ENCODE measurements at regions not wholly inside any gene's neighbourhood (a gene's known extent, or its start where the extent isn't known, plus 50 kb on each side); places are given as distances from the start of the nearest gene placed in this dataset.

DNA sequence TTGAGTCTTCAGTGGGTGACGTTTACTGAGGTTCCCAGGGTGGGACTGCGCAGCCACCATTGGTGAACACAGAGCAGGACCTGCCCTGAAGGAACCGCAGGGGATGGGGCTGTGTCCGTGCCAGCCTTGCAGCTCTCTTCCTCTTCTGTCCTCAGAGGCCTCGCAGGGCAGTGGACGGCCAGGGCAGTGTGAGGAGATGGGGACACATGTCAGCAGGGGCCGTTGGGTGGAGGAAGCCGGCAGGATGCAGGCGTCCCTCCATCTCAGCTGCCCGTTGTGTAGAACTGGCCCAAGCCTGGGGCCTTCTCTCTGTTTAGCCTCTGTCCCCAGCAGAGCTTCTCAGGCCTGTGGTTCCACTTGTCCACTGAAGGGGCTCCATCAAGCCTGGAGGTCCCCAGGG is 53.6 kb upstream of the SMOC2 start:
- H4K20me1 ChIP-seq (replicated peaks; ENCODE audit: insufficient read depth): no peaks in the 10 kb centered on the region
- H3K4me3 ChIP-seq: no peak overlapping the region
- no peaks in the 10 kb centered on the region for H3K27me3 ChIP-seq (ENCODE audit: insufficient read depth)
- no peaks in the 10 kb centered on the region for H3K79me2 ChIP-seq (replicated peaks; ENCODE audit: insufficient read depth)
- no peak overlapping the region for H3K4me3 Mint-ChIP-seq
- no peaks in the 10 kb centered on the region for H3K9me2 ChIP-seq (ENCODE audit: insufficient read depth)
- H3K27ac ChIP-seq (ENCODE audit: low read depth): no peak overlapping the region
- TF ChIP-seq REST (IDR thresholded peaks at IDR 0.05; ENCODE audit: unreplicated experiment) (no peak), CREB1 (CRISPR knock-in tag; IDR thresholded peaks at IDR 0.05; ENCODE audit: low read depth) (no peak), ZNF114 (CRISPR knock-in tag; IDR thresholded peaks at IDR 0.05) (no peak), JUNB (IDR thresholded peaks at IDR 0.05; ENCODE audit: unreplicated experiment) (no peak), NANOG (IDR thresholded peaks at IDR 0.05; ENCODE audit: borderline replicate concordance) (no peak), EZH2phosphoT487 (IDR thresholded peaks at IDR 0.05; ENCODE audit: unreplicated experiment) (no peak), POLR2AphosphoS5 (IDR thresholded peaks at IDR 0.05; ENCODE audit: low read depth) (no peak), STAT1 (IDR thresholded peaks at IDR 0.05; ENCODE audit: unreplicated experiment) (no peak), ZNF462 (CRISPR knock-in tag; IDR thresholded peaks at IDR 0.05) (no peak)
- TF ChIP-seq, protein P1, sequence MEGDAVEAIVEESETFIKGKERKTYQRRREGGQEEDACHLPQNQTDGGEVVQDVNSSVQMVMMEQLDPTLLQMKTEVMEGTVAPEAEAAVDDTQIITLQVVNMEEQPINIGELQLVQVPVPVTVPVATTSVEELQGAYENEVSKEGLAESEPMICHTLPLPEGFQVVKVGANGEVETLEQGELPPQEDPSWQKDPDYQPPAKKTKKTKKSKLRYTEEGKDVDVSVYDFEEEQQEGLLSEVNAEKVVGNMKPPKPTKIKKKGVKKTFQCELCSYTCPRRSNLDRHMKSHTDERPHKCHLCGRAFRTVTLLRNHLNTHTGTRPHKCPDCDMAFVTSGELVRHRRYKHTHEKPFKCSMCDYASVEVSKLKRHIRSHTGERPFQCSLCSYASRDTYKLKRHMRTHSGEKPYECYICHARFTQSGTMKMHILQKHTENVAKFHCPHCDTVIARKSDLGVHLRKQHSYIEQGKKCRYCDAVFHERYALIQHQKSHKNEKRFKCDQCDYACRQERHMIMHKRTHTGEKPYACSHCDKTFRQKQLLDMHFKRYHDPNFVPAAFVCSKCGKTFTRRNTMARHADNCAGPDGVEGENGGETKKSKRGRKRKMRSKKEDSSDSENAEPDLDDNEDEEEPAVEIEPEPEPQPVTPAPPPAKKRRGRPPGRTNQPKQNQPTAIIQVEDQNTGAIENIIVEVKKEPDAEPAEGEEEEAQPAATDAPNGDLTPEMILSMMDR (conservative IDR thresholded peaks at IDR 0.05; ENCODE audit: low read depth in 2 of 2): no peak
- peaks cover 2% of the 10 kb centered on the region; the same call in 1 of the 3 replicates for H3K36me3 Mint-ChIP-seq (ENCODE audit: low read depth)
- ATAC-seq (no peak), DNase-seq (ENCODE audit: low spot score) (no peak)
- no peaks in the 10 kb centered on the region for H3K36me3 ChIP-seq (ENCODE audit: insufficient read depth)
- peaks cover 8% of the 10 kb centered on the region; the same call in 1 of the 2 replicates for H3F3A ChIP-seq (replicated peaks; ENCODE audit: low read depth)
- H2AFZ ChIP-seq: no peak overlapping the region
- H3K27ac Mint-ChIP-seq: no peak overlapping the region
- H3K4me1 ChIP-seq (ENCODE audit: insufficient read depth): no peaks in the 10 kb centered on the region
- H3K27me3 Mint-ChIP-seq (ENCODE audit: insufficient read depth, low read depth, poor library complexity): peaks cover 12% of the 10 kb centered on the region
- H3K9me3 Mint-ChIP-seq: peaks cover 18% of the 10 kb centered on the region
- H3K4me2 ChIP-seq: no peak overlapping the region
- H3K4me1 Mint-ChIP-seq: peaks cover 10% of the 10 kb centered on the region

All from GM23338 (cell line).